Stimulated activated naive CD8-positive, alpha-beta T cell treated with anti-CD3 and anti-CD28 coated beads, Interleukin-15, Interleukin-2, amounts not matched to agents 100 ng/mL and 50 ng/mL, for 24 hours (primary cell): ENCODE measurements at regions not wholly inside any gene's neighbourhood (a gene's known extent, or its start where the extent isn't known, plus 50 kb on each side); places are given as distances from the start of the nearest gene placed in this dataset.
"Not testable (repeated sequence)": the region's sequence is repeated elsewhere in the genome, so short reads cannot be mapped to it uniquely, and the experiment has no call there.

Experiments
- H3K27ac Mint-ChIP-seq: one replicate; pipeline ENCODE4 v1.8.0; 2021; ENCODE audit warnings: mild to moderate bottlenecking, mixed read lengths
- H3K27me3 Mint-ChIP-seq: one replicate; pipeline ENCODE4 v1.8.0; 2021; ENCODE audit warnings: mixed read lengths
- H3K36me3 Mint-ChIP-seq: one replicate; pipeline ENCODE4 v1.8.0; 2021; ENCODE audit warnings: low read depth, mixed read lengths
- H3K4me1 Mint-ChIP-seq: one replicate; pipeline ENCODE4 v1.8.0; 2021; ENCODE audit warnings: low read depth, mixed read lengths
- H3K4me3 Mint-ChIP-seq: one replicate; pipeline ENCODE4 v1.8.0; 2021; ENCODE audit warnings: mild to moderate bottlenecking, mixed read lengths
- H3K9me3 Mint-ChIP-seq: one replicate; pipeline ENCODE4 v1.8.0; 2021; ENCODE audit warnings: mixed read lengths

DNA sequence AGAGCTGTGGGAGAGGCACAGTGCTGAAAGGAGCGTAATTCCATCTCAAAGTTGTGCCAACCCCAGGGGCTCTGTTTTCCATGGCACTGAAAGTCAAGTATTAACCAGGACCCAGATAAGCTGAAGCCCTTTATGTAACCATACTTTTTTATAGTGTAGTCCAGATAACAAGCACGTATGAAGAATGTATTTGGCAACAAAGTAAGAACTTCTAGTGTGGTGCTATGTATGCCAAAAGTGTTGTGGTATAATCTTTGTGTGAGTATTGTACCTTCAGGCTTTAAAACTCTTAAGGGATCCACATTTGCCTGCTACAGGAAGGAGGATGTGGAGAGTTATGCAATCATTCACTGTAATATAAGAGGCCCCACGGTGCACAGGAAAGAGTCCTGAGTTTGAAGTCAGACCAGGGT lies 129.4 kb downstream of the IBTK start:
- no peaks in the 10 kb centered on the region for H3K36me3 Mint-ChIP-seq

GRCh38 chr6:82114748-82115147 lies 132.8 kb downstream of the IBTK start:
- no peaks in the 10 kb centered on the region for H3K36me3 Mint-ChIP-seq
- H3K27ac Mint-ChIP-seq, result no peak overlapping the region
- H3K9me3 Mint-ChIP-seq, result peaks cover 2% of the 10 kb centered on the region
- no peaks in the 10 kb centered on the region for H3K27me3 Mint-ChIP-seq
- no peaks in the 10 kb centered on the region for H3K4me1 Mint-ChIP-seq
- no peak overlapping the region for H3K4me3 Mint-ChIP-seq

More for the DNA sequence above, 129.4 kb downstream of the IBTK start:
- H3K27ac Mint-ChIP-seq, result no peak overlapping the region
- H3K4me1 Mint-ChIP-seq, result no peaks in the 10 kb centered on the region
- no peaks in the 10 kb centered on the region for H3K27me3 Mint-ChIP-seq
- H3K9me3 Mint-ChIP-seq, result no peaks in the 10 kb centered on the region
- no peak overlapping the region for H3K4me3 Mint-ChIP-seq

DNA sequence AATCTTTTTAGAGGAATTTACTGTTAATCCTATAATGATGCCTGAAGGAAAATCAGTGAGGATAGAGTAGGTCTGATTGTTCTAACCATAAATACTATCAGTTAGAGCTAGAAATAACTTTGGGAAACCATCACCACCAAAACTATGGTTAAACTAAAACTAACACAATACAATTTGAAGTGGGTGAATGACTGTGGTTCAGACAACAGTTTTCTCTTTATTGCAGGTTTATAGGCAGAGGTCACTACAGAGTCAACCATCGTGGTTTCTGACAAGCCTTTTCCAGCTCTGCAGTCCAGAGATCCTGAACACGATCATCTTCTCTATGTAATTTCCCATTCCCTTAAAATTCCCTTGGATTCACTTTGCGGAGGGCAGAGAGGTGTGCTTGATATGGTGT lies 134.3 kb downstream of the IBTK start:
- no peak overlapping the region for H3K4me3 Mint-ChIP-seq
- H3K36me3 Mint-ChIP-seq, result no peaks in the 10 kb centered on the region
- no peak overlapping the region for H3K27ac Mint-ChIP-seq
- H3K27me3 Mint-ChIP-seq, result no peaks in the 10 kb centered on the region
- peaks cover 9% of the 10 kb centered on the region for H3K9me3 Mint-ChIP-seq
- H3K4me1 Mint-ChIP-seq, result no peaks in the 10 kb centered on the region

DNA sequence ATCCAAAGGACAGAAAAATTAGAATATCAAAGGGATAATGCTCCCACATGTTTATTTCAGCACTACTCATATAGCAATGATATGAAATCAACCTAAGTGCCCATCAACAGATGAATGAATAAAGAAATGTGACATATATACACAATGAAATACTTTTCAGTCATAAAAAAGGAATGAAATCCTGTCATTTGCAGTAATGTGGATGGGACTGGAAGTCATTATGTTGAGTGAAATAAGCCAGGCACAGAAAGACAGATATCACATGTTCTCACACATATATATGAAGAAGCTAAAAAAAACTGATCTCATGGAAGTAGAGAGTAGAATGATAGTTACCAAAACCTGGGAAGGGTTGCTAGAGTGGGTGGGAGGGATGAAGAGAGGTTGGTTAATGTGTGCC lies 135.7 kb downstream of the IBTK start:
- Mint-ChIP-seq H3K4me1 (no peaks in the 10 kb centered on the region), H3K4me3 (no peak overlapping the region), H3K9me3 (peaks cover 15% of the 10 kb centered on the region)

DNA sequence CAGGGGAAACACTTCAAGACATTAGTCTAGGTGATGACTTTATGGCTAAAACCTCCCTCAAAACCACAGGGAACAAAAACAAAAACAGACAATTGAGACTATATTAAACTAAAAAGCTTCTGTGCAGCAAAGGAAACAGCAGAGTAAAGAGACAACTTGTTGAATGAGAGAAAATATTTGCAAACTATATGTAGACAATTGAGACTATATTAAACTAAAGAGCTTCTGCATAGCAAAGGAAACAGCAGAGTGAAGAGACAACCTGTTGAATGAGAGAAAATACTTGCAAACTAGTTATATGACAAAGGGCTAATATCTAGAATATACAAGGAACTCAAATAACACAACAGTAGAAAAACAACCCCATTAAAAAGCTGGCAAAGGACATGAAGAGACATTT lies 136.4 kb downstream of the IBTK start:
- Mint-ChIP-seq H3K27me3 (no peaks in the 10 kb centered on the region), H3K27ac (no peak overlapping the region), H3K4me1 (no peaks in the 10 kb centered on the region), H3K36me3 (no peaks in the 10 kb centered on the region), H3K9me3 (peaks cover 15% of the 10 kb centered on the region), H3K4me3 (no peak overlapping the region)

More for the DNA sequence above, 135.7 kb downstream of the IBTK start:
- no peaks in the 10 kb centered on the region for H3K36me3 Mint-ChIP-seq
- no peaks in the 10 kb centered on the region for H3K27me3 Mint-ChIP-seq
- H3K27ac Mint-ChIP-seq, result no peak overlapping the region

DNA sequence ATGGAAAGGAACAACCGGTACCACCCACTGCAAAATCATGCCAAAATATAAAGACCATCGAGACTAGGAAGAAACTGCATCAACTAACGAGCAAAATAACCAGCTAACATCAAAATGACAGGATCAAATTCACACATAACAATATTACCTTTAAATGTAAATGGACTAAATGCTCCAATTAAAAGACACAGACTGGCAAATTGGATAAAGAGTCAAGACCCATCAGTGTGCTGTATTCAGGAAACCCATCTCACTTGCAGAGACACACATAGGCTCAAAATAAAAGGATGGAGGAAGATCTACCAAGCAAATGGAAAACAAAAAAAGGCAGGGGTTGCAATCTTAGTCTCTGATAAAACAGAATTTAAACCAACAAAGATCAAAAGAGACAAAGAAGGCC lies 144.4 kb downstream of the IBTK start:
- H3K36me3 Mint-ChIP-seq, H3K27me3 Mint-ChIP-seq, H3K4me1 Mint-ChIP-seq, H3K27ac Mint-ChIP-seq, H3K4me3 Mint-ChIP-seq, H3K9me3 Mint-ChIP-seq: not testable (repeated sequence)

GRCh38 chr6:82101374-82102114 lies 146.0 kb downstream of the IBTK start:
- H3K4me1 Mint-ChIP-seq, H3K36me3 Mint-ChIP-seq: not testable (repeated sequence)

GRCh38 chr6:82100763-82101162 lies 146.8 kb downstream of the IBTK start:
- H3K4me3 Mint-ChIP-seq, H3K4me1 Mint-ChIP-seq, H3K36me3 Mint-ChIP-seq, H3K27me3 Mint-ChIP-seq, H3K27ac Mint-ChIP-seq, H3K9me3 Mint-ChIP-seq: not testable (repeated sequence)

More at GRCh38 chr6:82101374-82102114, 146.0 kb downstream of the IBTK start:
- not testable (repeated sequence) for H3K9me3 Mint-ChIP-seq, H3K27ac Mint-ChIP-seq, H3K27me3 Mint-ChIP-seq, H3K4me3 Mint-ChIP-seq

- H3K4me1 Mint-ChIP-seq, result no peaks in the 10 kb centered on the region
- H3K27ac Mint-ChIP-seq, result no peak overlapping the region
- H3K4me3 Mint-ChIP-seq, result no peak overlapping the region
- peaks cover 7% of the 10 kb centered on the region for H3K9me3 Mint-ChIP-seq
- H3K36me3 Mint-ChIP-seq, result no peaks in the 10 kb centered on the region
- no peaks in the 10 kb centered on the region for H3K27me3 Mint-ChIP-seq
Measured at GRCh38 chr6:82097676-82098075, 149.9 kb downstream of the IBTK start.

GRCh38 chr6:82095091-82095490 lies 152.5 kb downstream of the IBTK start:
- H3K4me1 Mint-ChIP-seq, result no peaks in the 10 kb centered on the region
- H3K27ac Mint-ChIP-seq, result no peak overlapping the region
- H3K9me3 Mint-ChIP-seq, result peaks cover 7% of the 10 kb centered on the region
- H3K36me3 Mint-ChIP-seq, result no peaks in the 10 kb centered on the region
- no peak overlapping the region for H3K4me3 Mint-ChIP-seq
- no peaks in the 10 kb centered on the region for H3K27me3 Mint-ChIP-seq

GRCh38 chr6:82094166-82094806 lies 153.3 kb downstream of the IBTK start:
- Mint-ChIP-seq H3K27ac (no peak overlapping the region), H3K4me3 (no peak overlapping the region), H3K9me3 (peaks cover 3% of the 10 kb centered on the region), H3K36me3 (no peaks in the 10 kb centered on the region), H3K4me1 (no peaks in the 10 kb centered on the region), H3K27me3 (no peaks in the 10 kb centered on the region)

- Mint-ChIP-seq H3K9me3 (no peaks in the 10 kb centered on the region), H3K4me1 (no peaks in the 10 kb centered on the region), H3K4me3 (no peak overlapping the region), H3K27me3 (no peaks in the 10 kb centered on the region), H3K36me3 (no peaks in the 10 kb centered on the region), H3K27ac (no peak overlapping the region)
Measured at GRCh38 chr6:82088978-82089771, 158.4 kb downstream of the IBTK start.

DNA sequence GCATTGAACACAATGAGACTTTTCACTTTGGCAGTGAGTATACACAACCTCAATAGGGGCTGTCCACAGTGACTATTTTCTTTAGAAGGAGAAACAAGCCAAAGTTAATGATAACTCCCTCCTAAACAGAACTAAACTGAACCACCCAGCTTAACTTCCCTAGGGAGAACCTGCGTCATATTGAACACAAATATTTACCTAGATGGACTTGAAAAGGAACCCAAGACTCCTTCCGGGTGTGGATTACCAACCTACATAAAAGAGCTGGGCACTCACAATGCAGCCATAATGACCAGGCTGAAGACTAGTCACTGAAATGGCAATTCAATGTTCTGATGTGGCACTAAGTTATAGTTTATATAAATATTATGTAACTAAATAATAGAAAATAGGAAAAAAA lies 160.6 kb downstream of the IBTK start:
- Mint-ChIP-seq H3K27ac (no peak overlapping the region), H3K4me1 (no peaks in the 10 kb centered on the region), H3K9me3 (no peaks in the 10 kb centered on the region), H3K4me3 (no peak overlapping the region), H3K27me3 (no peaks in the 10 kb centered on the region), H3K36me3 (no peaks in the 10 kb centered on the region)

- Mint-ChIP-seq H3K4me3 (no peak overlapping the region), H3K9me3 (no peaks in the 10 kb centered on the region), H3K27ac (no peak overlapping the region), H3K27me3 (no peaks in the 10 kb centered on the region), H3K36me3 (no peaks in the 10 kb centered on the region), H3K4me1 (no peaks in the 10 kb centered on the region)
Measured at GRCh38 chr6:82085701-82086100, 161.8 kb downstream of the IBTK start.

DNA sequence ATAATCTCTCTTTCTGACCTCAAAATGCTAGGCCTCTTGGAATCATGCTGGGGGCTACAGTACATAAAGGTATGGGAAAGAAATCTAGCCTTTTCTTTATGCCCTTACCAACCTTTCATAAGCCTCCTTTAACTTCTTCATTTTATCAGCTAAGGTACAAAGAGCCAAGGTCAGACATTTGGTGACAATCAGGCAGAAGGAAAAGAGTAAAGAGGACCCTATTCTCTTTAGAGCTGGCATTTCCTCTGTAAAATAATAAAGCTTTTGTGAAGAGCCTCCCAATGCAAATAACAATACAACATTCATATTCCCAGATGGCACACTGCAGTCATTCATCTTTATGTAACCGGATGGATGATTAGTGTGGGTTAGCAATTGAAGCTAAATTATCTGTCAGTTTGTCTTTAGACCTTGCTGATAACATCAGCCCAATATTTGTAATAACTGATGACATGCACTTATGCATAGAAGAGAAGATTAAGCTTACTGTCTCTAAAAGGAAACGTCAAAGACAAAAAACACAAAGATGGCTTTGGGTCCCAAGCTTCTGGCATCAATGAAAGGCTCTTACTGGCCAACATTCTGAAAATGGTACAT lies 163.1 kb downstream of the IBTK start:
- Mint-ChIP-seq H3K4me1 (no peaks in the 10 kb centered on the region), H3K27ac (no peak overlapping the region), H3K36me3 (no peaks in the 10 kb centered on the region), H3K27me3 (peaks cover 6% of the 10 kb centered on the region), H3K4me3 (no peak overlapping the region), H3K9me3 (no peaks in the 10 kb centered on the region)
